ENCODE measurements at regions not wholly inside any gene's neighbourhood (a gene's known extent, or its start where the extent isn't known, plus 50 kb on each side); places are given as distances from the start of the nearest gene placed in this dataset.
"Not testable (repeated sequence)": the region's sequence is repeated elsewhere in the genome, so short reads cannot be mapped to it uniquely, and the experiment has no call there.

GRCh38 chr21:10402461-10402860, 118.9 kb upstream of the TPTE start:
- H3K27me3 ChIP-seq; H3K36me3 ChIP-seq; DNase-seq (ENCODE audit: low spot score in 2 of 2); H3K27ac ChIP-seq; H3K4me1 ChIP-seq; H3K4me3 ChIP-seq; intact Hi-C loops (cut with DNase I): not testable (repeated sequence)
- H3K9me3 ChIP-seq: peaks cover 0 to 17% of the 10 kb centered on the region in 2 donors

- H3K4me1 ChIP-seq; intact Hi-C loops (cut with DNase I); H3K27me3 ChIP-seq; H3K36me3 ChIP-seq; H3K4me3 ChIP-seq; DNase-seq (ENCODE audit: low spot score in 2 of 2); H3K27ac ChIP-seq: not testable (repeated sequence)
- peaks cover 0 to 17% of the 10 kb centered on the region in 2 donors for H3K9me3 ChIP-seq
These were observed 116.1 kb upstream of the TPTE start for GRCh38 chr21:10405331-10405730.

GRCh38 chr21:10409786-10410185, 111.6 kb upstream of the TPTE start:
- intact Hi-C loops (cut with DNase I); H3K4me3 ChIP-seq; H3K4me1 ChIP-seq; H3K36me3 ChIP-seq; H3K9me3 ChIP-seq; H3K27me3 ChIP-seq; H3K27ac ChIP-seq; DNase-seq (ENCODE audit: low spot score in 2 of 2): not testable (repeated sequence)

GRCh38 chr21:10410354-10410929, 110.9 kb upstream of the TPTE start:
- H3K36me3 ChIP-seq; DNase-seq (ENCODE audit: low spot score in 2 of 2); H3K4me3 ChIP-seq; intact Hi-C loops (cut with DNase I); H3K27ac ChIP-seq; H3K27me3 ChIP-seq; H3K4me1 ChIP-seq: not testable (repeated sequence)
- H3K9me3 ChIP-seq: peaks cover 6 to 11% of the 10 kb centered on the region in 2 donors

- H3K4me1 ChIP-seq; H3K27ac ChIP-seq; H3K27me3 ChIP-seq; H3K4me3 ChIP-seq; H3K36me3 ChIP-seq; intact Hi-C loops (cut with DNase I); DNase-seq (ENCODE audit: low spot score in 2 of 2): not testable (repeated sequence)
- peaks cover 6 to 12% of the 10 kb centered on the region in 2 donors for H3K9me3 ChIP-seq
These were observed 109.4 kb upstream of the TPTE start for GRCh38 chr21:10411776-10412526.

GRCh38 chr21:10412928-10413246, 108.5 kb upstream of the TPTE start:
- H3K27ac ChIP-seq; H3K36me3 ChIP-seq; intact Hi-C loops (cut with DNase I); H3K27me3 ChIP-seq; H3K4me1 ChIP-seq; DNase-seq (ENCODE audit: low spot score in 2 of 2); H3K4me3 ChIP-seq: not testable (repeated sequence)
- H3K9me3 ChIP-seq: peaks cover 6 to 12% of the 10 kb centered on the region in 2 donors

- H3K27me3 ChIP-seq; H3K27ac ChIP-seq; H3K4me1 ChIP-seq; DNase-seq (ENCODE audit: low spot score in 2 of 2); H3K4me3 ChIP-seq; H3K36me3 ChIP-seq; intact Hi-C loops (cut with DNase I): not testable (repeated sequence)
- peaks cover 6 to 12% of the 10 kb centered on the region in 2 donors for H3K9me3 ChIP-seq
These were observed 107.9 kb upstream of the TPTE start for GRCh38 chr21:10413247-10414120.

GRCh38 chr21:10414121-10414924, 107.1 kb upstream of the TPTE start:
- intact Hi-C loops (cut with DNase I); H3K27ac ChIP-seq; H3K4me3 ChIP-seq; H3K27me3 ChIP-seq; H3K4me1 ChIP-seq; H3K36me3 ChIP-seq: not testable (repeated sequence)
- DNase-seq (ENCODE audit: low spot score in 2 of 2): peak in 1 of 2 donors; percentile 67
- H3K9me3 ChIP-seq: peaks cover 6 to 12% of the 10 kb centered on the region in 2 donors

- intact Hi-C loops (cut with DNase I); H3K27ac ChIP-seq; H3K27me3 ChIP-seq; H3K4me1 ChIP-seq; DNase-seq (ENCODE audit: low spot score in 2 of 2); H3K36me3 ChIP-seq; H3K4me3 ChIP-seq: not testable (repeated sequence)
- H3K9me3 ChIP-seq: peaks cover 6 to 12% of the 10 kb centered on the region in 2 donors
These were observed 106.5 kb upstream of the TPTE start for GRCh38 chr21:10414925-10415254.

GRCh38 chr21:10415456-10415855, 105.9 kb upstream of the TPTE start:
- DNase-seq (ENCODE audit: low spot score in 2 of 2); intact Hi-C loops (cut with DNase I); H3K27me3 ChIP-seq; H3K27ac ChIP-seq; H3K36me3 ChIP-seq; H3K4me3 ChIP-seq; H3K4me1 ChIP-seq: not testable (repeated sequence)
- peaks cover 6 to 12% of the 10 kb centered on the region in 2 donors for H3K9me3 ChIP-seq

- DNase-seq (ENCODE audit: low spot score in 2 of 2); H3K27ac ChIP-seq; H3K4me1 ChIP-seq; intact Hi-C loops (cut with DNase I); H3K36me3 ChIP-seq; H3K4me3 ChIP-seq; H3K27me3 ChIP-seq: not testable (repeated sequence)
- H3K9me3 ChIP-seq: peaks cover 6 to 12% of the 10 kb centered on the region in 2 donors
These were observed 105.5 kb upstream of the TPTE start for GRCh38 chr21:10415859-10416258.

GRCh38 chr21:10416691-10417447, 104.5 kb upstream of the TPTE start:
- H3K4me3 ChIP-seq; intact Hi-C loops (cut with DNase I); H3K27me3 ChIP-seq; DNase-seq (ENCODE audit: low spot score in 2 of 2); H3K27ac ChIP-seq; H3K36me3 ChIP-seq; H3K4me1 ChIP-seq: not testable (repeated sequence)
- peaks cover 6 to 12% of the 10 kb centered on the region in 2 donors for H3K9me3 ChIP-seq

- intact Hi-C loops (cut with DNase I); H3K27me3 ChIP-seq; H3K4me1 ChIP-seq; H3K4me3 ChIP-seq; DNase-seq (ENCODE audit: low spot score in 2 of 2); H3K36me3 ChIP-seq; H3K27ac ChIP-seq: not testable (repeated sequence)
- peaks cover 6 to 12% of the 10 kb centered on the region in 2 donors for H3K9me3 ChIP-seq
These were observed 103.8 kb upstream of the TPTE start for GRCh38 chr21:10417551-10418002.

All from ascending aorta (tissue), 2 donors.